Head of caudate nucleus (tissue), 42 donors: ENCODE measurements at regions not wholly inside any gene's neighbourhood (a gene's known extent, or its start where the extent isn't known, plus 50 kb on each side); places are given as distances from the start of the nearest gene placed in this dataset.

Source experiments
- DNase-seq, 42 donors: peaks; one replicate each; pipeline versions ENCODE4 v3.0.0 to v3.0.0-alpha.2; 2020 to 2021; ENCODE audit warnings: mixed read lengths in 7 of 42
- intact Hi-C: fragments of 100-400 bp; cut with DNase I; formaldehyde crosslinking; loops from one replicate; pipeline ENCODE4 v1.15.0; 2022

DNA sequence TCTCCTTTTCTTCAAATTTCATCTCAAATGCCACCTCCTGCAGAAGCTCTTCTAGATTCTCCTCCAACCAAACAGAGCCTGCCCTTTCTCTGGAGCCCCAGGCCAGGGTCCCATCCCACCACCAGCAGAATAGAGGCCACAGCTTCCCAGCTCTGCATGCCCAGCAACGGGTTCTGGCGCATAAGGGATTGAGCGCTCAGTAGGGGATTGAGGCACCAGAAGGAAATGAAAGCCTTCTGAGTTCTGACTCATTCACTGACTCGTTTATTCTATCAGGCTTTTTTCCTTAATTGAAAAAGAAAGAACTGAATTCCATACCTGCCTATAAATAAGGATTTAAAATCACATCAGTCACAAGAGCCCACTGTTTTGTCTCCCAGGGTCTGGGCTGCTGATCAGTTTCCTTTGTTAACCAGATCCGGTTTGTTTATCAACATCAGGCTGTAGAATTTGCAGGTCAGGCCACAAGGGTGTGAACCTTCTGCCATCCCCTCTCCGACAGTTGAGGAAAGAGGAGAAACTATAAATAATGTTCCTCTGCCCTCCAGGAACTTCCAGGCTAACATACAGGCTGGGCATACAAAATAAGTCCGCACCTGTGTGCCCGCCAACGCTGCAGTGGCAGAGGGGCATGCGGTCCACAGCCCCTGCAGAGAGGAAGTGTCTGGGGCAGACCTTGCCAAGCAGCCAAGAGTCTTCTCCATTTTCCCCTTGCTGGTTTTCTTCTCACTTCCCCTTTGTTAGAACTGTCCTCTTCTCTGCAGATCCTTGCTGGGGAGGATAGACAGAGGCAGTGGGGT lies 63.5 kb upstream of the PRDM11 start:
- intact Hi-C loops, result no loop called here
- DNase-seq, result peak in 1 of 42 donors; percentile 49

DNA sequence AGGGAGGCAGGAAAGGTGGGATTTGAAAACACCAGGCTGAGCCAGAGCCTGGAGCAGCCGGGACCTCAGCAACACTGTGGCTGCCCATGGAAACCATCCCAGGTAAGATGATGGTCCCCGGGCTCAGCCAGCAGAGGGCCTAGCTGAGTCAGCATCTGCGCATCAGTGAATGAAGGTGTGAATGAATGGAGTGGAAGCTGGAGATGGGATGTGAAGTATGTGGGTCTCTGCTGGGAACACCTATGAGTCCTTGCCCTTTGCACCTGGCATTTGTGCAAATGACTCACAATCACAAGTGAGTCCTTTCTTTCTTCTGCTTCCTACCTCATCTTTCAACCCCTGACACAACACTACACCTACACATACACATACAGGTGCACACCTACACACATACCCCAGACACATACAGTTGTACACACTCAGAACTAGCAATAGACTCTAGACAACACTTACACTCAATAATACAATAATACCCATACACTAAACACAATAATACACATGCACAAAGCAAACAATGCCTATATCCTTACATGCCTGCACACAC lies 62.8 kb upstream of the PRDM11 start:
- peak in 15 of 42 donors; percentile 29 to 74 (median 43) for DNase-seq
- intact Hi-C loops, result no loop called here

DNA sequence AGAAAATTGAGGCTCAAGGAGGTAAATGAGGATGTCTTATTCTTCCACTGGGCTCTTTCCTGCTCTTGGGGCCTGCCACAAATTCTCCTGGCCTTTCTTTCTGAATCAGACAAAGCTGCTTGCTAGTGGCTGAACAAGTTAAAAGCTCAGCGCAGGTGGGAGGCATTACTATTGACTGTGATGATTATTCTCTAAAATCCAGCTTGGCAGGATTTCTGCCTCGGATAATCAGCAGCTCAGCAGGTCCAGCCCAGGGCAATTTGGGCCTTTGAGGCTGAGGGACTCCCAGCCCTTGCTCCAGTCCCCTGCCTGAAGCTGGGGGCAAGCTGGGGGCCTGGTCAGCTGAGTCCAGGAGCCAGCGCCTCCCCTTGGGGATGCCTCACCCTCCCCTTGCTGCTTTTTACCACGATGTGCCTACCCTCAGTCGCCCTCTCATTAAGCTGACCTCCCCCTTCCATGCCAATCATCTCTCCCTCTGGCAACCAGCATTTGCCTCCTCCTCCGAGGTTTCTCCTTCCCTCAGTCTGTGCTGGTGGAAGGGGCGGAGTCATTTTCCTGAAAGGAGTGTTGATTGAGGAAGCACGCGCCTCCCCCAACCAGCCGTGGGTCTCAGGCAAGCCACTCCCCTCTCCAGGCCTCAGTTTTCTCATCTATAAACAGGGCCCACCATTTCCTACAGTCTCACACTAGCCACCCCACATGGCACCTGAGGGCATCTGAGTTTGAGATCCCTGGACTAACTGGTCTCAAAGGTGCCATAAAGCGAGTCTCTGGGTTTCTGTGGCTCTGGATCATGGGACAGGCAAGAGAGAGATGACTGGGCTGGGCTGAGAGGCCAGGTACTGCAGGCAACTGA lies 60.6 kb upstream of the PRDM11 start:
- DNase-seq, result peak in 22 of 42 donors; percentile 27 to 78 (median 52)
- intact Hi-C loops, result no loop called here

DNA sequence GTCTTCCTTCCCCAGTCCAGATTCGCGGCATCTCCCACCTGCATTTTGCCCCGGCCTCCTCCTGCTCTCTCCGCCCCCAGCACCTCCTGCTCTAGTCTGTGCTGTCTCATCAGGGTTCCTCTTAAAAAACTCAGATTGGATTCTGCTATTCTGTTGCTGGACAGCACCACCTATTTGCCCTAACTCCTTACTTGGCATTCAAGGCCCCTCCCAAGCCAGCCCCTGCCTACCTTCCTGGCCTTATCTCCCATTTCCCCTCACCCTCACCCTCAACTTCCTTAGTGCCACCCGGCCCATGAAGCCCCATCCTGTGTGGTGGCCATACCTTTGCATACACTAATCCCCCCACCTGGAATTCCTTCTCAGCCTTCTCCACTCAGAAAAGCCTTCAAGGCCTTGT lies 59.9 kb upstream of the PRDM11 start:
- intact Hi-C loops, result no loop called here
- no peak for DNase-seq

DNA sequence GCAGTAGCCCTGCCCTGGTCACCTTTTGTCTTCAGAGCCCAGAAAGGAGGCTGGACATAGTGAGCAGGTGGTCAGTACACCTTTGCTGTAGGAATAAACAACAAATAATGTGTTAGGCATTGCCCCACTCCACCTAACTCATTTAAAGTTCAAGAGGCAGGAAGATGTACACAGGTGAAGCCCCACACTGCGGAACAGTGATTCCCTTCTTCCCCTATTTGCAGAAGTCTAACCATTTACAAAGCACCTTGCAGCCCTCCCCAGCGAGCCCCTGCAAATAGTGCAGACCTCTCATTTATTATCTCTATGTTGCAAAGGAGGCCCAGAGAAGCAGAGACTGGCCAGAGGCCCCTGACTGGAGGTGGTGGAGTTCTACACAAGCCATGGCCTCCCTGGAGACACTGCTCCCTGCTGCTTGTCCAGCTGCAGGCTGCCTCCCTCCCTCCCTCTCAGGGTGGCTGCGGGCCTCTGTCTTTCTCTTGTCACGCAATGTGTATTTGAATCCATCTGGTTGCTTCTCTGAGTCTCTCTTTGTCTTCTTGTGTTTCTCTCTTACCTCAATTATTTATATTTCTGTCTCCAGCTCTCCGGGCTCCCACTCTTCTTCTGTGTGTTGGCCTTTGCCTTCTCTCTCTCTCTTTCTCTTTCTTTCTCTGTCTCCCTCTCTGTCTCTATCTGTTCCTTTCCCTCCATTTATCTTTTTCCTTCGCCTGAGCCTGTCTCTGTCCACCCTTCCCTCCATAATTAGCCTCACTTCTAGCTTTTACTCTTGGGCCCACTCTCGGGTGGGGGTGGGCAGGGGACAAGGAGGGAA lies 59.1 kb upstream of the PRDM11 start:
- intact Hi-C loops, result no loop called here

DNA sequence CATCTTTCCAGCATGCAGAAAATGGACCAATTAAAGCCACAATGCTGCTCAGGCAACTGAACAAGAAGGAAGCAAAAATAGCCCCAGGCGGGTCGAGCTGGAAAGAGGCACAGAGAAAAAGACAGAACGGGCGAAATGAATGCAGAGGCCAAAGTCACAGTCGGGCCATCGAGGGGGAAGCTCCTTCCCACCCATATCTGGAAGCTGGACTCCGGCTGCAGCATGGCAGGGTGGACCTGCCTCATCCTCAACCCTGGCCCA lies 58.6 kb upstream of the PRDM11 start:
- no peak for DNase-seq
- intact Hi-C loops, result no loop called here

More for the DNA sequence above, 59.1 kb upstream of the PRDM11 start:
- DNase-seq, result no peak

DNA sequence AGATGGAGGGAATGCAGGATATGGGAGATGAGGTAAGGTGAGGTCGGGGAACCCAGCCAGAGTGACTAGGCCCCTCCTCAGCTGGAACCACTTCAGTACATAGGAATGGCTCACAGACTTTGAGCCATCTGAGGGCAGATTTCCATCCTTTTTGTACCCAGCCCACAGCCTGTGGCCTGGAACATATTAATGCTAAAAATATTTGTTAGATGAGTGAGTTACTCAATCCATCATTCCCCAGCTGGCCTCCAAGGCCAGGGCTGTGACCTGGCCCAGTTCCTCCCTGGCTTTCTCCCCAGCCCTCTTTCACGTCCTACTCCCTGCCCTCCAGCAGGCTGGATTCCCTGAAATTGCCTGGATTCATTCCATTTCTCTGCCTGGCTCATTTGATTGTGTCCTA lies 57.2 kb upstream of the PRDM11 start:
- DNase-seq, result peak in 4 of 42 donors; percentile 35 to 70 (median 40)
- intact Hi-C loops, result no loop called here

DNA sequence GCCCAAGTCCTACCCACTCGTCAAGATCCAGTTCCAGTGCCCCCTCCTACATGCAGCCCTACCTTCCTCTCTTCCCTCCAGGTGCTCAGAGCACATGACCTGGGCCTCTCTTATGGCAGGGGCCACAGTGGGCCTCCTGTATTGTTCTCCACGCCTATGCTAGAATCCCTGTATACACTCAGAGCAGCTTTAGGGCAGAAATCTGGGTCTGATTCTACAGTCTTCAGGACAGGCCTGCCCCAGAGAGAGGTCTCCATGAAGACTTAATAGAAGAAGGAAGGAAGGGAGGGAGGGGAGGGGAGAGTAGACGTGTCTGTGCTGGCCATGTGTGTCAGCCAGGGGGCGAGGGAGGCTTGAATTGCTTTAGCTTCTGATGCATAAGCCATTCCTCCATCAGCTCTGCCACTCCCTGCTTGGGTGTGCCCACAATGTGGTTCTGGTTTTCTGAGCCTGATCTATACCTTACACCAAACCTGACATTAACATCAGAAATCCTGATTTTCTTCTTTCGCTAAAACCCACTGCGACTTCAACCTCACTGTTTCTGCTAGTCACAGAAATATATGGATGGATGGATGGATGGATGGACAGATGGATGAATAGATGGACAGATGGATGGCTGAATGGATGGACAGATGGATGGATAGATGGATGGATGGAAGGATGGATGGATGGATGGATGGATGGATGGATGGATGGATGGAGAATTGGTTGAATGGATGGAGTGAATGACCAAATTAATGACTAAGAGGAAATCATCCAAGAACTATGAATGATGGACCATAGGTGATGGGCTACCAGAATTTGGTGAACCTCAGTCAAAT lies 56.6 kb upstream of the PRDM11 start:
- intact Hi-C loops, result loop anchor here (5.0 kb wide), 1 partner anchor 143 kb away; no protein-coding TSS in a partner anchor
- peak in 3 of 42 donors; percentile 7 to 35 (median 22) for DNase-seq

DNA sequence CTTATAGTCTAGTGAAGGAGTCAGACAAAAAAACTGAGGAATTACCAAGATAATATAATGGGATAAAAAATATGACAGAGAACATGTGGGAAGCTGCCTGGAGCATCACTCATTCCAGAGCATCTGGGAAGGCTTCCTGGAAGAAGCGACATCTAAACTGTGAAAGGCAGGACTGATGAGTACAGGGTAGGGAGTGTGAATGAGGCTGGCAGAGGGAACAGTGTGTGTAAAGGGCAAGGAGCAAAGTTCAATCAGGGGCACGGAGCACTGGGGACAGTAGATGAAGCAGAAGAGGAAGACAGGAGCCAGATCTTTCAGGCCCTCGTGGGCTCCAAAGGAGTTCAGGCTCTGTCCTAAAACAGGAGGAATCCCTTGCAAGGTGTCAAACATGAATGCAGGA lies 55.8 kb upstream of the PRDM11 start:
- DNase-seq, result peak in 2 of 42 donors; percentile 5 to 16
- intact Hi-C loops, result loop anchor here (5.0 kb wide), 1 partner anchor 143 kb away; no protein-coding TSS in a partner anchor

DNA sequence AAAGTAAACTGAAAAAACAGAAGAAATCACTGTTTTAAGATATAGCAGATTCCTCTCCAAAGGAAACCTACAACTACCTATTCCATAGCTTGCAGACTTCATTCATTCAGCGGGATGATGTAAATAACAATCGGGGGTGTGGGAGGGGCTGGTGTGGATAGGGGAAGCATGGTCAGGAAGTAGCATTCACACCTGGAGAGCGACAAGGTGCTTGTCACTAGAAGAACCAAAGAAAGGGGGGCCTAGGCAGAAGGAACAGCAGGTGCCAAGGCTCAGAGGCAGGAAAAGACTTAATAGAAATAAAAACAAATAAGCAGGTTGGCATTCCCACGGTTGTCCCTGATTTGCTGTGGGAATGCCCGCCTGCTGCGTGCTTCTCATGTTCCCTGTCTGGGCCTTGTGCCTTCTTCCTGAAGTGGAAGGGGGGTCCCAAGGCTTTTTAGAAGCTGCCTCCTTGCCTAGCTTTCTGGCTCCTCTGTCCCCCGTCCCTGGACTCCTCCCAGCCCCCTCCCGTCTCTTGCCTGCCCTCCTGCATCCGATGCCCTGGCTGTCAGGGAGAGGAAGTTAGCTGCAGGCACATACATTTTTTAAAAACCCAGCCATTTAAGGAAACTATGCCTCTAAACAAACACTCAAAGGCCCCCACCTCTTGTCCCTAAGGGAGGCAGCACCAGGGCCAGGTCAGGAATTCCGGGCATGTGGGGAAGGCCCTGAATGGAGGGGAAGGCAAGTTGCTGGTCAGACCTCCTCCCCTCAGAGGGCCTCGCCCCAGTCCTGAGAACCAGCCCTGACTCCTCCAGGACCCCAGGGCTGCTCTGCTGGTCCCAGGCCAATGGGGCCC lies 54.7 kb upstream of the PRDM11 start:
- intact Hi-C loops, result loop anchor here (5.0 kb wide), 1 partner anchor 144 kb away; no protein-coding TSS in a partner anchor
- peak in 7 of 42 donors; percentile 9 to 35 (median 16) for DNase-seq

DNA sequence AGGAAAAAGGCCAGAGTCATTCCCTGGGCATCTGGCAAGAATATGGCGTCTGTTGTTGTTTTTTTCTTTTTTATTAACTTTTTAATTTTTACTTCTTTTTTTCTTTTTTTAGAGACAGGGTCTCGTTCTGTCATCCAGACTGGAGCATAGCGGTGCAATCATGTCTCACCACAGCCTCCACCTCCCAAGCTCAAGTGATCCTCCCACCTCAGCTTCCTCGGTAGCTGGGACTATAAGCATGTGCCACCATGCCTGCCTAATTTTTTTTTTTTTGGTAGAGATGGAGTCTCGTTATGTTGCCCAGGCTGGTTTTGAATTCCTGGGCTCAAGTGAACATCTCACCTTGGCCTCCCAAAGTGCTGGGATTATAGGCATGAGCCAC lies 54.0 kb upstream of the PRDM11 start:
- peak in 5 of 42 donors; percentile 8 to 37 (median 16) for DNase-seq
- intact Hi-C loops, result loop anchor here (5.0 kb wide), 1 partner anchor 145 kb away; no protein-coding TSS in a partner anchor

DNA sequence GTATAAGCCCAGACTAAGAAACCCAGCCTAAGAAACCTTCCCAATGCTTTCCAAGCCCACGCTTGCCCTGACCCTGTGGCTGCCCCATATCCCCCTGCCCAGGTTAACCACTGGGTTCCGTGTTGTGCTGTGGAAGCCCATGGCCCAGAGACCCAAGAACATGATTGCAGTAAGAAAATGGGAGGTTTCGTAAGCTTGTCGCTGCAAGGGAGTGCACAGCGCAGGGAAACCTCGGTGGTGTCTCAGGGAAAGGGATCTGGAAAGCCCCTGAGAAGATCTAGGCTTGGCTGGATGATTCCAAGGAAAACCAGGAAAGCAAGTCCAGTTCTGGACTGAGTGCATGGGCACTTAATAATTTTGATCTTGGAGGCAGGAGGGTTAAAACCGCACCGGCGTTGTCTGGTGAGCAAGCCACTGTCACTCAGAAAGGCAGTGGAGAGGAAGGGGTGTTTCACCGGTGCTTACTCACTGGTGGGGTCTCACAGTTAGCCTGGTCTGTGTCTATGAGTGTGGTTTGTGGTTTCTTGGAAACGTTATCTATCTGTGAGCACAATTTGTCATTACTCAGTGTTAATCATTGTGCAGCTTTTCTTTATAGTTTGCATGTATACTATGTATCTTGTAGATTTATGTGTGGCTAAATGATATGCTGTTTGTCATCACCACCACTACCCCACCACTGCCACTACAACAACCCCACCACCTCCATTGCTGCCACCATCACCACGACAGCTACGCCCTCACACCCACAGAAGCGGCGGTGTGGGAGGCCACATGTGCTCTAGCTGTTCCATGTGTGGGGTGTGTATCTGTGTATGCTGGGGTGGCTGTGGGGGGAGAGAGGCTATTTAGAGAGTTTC lies 53.3 kb upstream of the PRDM11 start:
- intact Hi-C loops, result loop anchor here (5.0 kb wide), 1 partner anchor 146 kb away; no protein-coding TSS in a partner anchor
- DNase-seq, result peak in 28 of 42 donors; percentile 10 to 69 (median 48)

DNA sequence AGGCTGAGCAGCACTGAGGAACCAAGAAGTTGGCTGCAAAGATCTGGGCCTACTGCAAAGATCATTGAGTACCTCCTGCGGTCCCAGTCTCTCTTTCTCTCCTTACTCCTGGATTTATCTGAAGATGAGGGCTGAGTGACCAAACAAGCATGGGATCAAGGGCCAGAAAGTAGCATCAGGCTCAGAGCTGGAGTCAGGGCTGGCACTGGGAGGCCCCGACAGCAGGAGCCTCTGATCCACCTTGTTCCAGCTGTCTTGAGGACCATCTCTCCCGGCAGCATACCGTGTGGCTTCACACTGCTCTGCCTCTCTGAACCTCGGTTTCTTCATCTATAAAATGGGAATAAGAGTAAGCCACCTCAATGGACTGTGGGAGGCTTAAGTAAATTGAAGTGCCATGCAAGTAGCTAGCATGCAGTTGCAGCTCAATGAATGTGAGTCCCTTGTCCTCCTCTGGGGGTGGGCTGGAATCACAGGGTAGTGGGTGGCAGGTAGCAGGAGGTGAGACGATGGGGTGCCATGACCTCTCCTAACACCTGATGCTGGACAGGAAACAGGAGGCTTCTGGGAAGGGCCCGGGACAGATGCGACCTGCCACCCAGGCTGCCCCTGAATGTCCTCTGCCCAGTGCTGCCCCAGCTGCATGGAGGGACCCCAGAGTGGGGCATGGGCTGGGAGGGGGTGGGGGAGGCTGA lies 52.5 kb upstream of the PRDM11 start:
- intact Hi-C loops, result loop anchor here (5.0 kb wide), 1 partner anchor 147 kb away; no protein-coding TSS in a partner anchor
- peak in 4 of 42 donors; percentile 7 to 24 (median 14) for DNase-seq

DNA sequence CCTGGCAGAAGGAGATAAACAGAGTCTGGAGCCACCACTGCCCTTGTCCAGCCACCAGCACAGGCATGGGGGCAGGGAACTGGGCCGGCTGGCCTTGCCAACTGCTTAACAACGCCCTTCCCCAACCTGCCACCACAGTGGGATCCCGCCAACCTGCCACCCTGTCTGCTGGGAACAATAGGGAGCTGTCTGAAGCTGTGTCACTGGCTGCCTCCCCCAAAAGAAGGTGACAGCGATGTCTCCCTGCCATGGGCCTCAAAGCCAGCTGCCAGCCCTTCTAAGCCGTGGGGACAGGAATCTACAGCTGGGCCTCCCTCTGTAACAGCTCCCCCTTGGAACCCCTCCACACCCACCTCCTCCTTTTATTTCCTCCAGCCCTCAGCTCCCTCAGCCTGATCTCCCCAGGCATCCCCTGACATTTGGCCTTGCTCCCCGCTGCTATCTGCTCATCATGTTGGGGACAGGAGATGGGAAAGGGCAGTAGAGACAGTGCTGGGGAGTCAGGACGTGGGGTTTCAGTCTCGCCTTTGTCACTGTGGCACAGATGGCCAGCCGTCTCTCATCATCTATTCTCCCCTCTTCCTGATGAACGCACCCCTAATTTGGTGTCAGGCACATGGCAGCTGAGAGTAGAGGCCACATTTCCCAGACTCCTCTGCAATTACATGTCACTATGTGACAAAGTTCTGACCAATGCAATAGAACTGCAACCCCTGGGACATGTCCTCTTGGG lies 51.3 kb upstream of the PRDM11 start:
- intact Hi-C loops, result loop anchor here (5.0 kb wide), 1 partner anchor 148 kb away; no protein-coding TSS in a partner anchor
- peak in 9 of 42 donors; percentile 1 to 60 (median 47) for DNase-seq

DNA sequence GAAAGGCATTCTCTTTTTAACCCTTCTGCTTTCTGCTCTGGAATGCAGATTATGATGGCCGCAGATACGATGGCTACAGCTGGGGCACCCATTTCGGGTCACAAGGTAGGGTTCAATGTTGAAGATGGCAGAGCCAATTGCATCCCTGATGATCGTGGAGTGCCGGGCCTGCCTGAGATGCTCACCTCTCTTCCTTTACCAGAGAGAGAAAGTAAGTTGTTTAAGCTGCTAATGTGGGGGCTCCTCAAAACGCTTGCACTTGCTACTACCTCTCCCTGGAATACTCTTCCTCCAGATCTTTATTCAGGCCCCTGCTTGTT lies 50.8 kb upstream of the PRDM11 start:
- intact Hi-C loops, result no loop called here

More for the DNA sequence above, 50.8 kb upstream of the PRDM11 start:
- DNase-seq, result peak in 3 of 42 donors; percentile 4 to 26 (median 11)
